Astrocyte of the spinal cord (primary cell): ENCODE measurements at regions not wholly inside any gene's neighbourhood (a gene's known extent, or its start where the extent isn't known, plus 50 kb on each side); places are given as distances from the start of the nearest gene placed in this dataset.

Experiments used
- DNase-seq: peaks from one replicate; pipeline ENCODE4 v3.0.0; 2011; ENCODE audit warnings: low read depth, low spot score
- H3K4me3 ChIP-seq: 2 replicates; pipeline ENCODE4 v1.5.1; 2011; ENCODE audit warnings: low read depth, mild to moderate bottlenecking, low read length, moderate library complexity
- in situ Hi-C: cut with HindIII; loops from 2 replicates; pipeline ENCODE4 v1.10.0; 2017; ENCODE audit warnings: low sequenced_read_pairs
- TF ChIP-seq, protein P1 (sequence below): IDR thresholded peaks from 2 replicates; pipeline ENCODE4 v1.5.1; 2012; ENCODE audit warnings: low read depth, mild to moderate bottlenecking, low read length, inconsistent platforms

DNA sequence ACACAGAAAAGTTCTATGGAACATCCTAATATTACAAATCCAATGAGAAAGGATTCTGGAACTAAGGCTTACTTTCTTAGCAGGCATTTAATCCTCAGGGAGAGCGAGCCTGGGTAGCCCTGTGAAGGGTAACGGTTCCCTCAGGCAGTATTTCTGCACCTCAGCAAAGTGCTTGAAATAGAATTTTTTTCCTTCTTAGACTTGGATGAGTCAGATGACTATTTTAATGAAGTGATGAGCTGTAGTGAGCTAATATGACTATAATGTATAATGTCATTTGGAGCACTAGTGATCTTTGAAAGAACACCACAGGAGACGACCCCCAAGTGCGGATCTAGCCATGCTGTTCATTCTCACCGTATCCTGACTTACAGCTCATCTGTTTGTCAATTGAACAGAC is 493.0 kb upstream of the FAM241A start:
- TF ChIP-seq, protein P1, sequence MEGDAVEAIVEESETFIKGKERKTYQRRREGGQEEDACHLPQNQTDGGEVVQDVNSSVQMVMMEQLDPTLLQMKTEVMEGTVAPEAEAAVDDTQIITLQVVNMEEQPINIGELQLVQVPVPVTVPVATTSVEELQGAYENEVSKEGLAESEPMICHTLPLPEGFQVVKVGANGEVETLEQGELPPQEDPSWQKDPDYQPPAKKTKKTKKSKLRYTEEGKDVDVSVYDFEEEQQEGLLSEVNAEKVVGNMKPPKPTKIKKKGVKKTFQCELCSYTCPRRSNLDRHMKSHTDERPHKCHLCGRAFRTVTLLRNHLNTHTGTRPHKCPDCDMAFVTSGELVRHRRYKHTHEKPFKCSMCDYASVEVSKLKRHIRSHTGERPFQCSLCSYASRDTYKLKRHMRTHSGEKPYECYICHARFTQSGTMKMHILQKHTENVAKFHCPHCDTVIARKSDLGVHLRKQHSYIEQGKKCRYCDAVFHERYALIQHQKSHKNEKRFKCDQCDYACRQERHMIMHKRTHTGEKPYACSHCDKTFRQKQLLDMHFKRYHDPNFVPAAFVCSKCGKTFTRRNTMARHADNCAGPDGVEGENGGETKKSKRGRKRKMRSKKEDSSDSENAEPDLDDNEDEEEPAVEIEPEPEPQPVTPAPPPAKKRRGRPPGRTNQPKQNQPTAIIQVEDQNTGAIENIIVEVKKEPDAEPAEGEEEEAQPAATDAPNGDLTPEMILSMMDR, result no peak

DNA sequence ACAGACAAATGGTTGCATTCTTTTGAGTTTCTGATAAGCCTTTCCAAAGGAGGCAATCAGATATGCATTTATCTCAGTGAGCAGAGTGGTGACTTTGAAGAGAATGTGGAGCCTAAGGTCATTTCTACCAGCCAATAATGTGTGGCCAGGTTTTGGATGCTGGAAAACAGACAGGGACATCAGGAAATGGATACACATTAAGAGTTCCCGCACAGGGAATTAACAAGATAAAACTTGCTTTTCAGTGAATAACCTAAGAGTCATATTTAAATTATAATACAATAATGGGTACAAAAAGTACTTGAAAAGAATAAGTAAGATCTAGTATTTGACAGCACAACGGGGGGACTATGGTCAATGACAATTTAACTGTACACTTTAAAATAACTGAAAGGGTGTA is 492.3 kb upstream of the FAM241A start:
- TF ChIP-seq, protein P1, result no peak
- in situ Hi-C loops, result no loop called here
- DNase-seq, result no peak
- H3K4me3 ChIP-seq, result no peak overlapping the region

More for the DNA sequence above, 493.0 kb upstream of the FAM241A start:
- in situ Hi-C loops, result no loop called here
- no peak for DNase-seq
- no peak overlapping the region for H3K4me3 ChIP-seq

DNA sequence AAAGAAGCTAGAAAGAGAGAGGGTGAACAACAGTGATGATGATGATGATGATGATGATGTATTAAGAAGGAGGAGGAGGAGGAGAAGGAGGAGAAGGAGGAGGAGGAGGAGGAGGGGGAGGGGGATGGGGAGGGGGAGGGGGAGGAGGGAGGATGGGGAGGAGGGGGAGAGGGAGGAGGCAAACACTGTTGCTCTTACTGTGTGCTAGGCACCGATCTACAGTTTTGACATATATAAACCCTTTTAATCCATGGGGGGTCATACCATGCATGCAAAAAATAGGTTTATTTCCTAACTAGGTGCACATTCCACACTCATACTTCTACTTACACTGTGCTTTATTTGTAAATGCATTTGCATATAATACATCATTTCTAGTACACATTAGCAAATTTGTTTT is 482.8 kb upstream of the FAM241A start:
- DNase-seq, result no peak
- no peak overlapping the region for H3K4me3 ChIP-seq
- in situ Hi-C loops, result no loop called here
- TF ChIP-seq, protein P1, result no peak

DNA sequence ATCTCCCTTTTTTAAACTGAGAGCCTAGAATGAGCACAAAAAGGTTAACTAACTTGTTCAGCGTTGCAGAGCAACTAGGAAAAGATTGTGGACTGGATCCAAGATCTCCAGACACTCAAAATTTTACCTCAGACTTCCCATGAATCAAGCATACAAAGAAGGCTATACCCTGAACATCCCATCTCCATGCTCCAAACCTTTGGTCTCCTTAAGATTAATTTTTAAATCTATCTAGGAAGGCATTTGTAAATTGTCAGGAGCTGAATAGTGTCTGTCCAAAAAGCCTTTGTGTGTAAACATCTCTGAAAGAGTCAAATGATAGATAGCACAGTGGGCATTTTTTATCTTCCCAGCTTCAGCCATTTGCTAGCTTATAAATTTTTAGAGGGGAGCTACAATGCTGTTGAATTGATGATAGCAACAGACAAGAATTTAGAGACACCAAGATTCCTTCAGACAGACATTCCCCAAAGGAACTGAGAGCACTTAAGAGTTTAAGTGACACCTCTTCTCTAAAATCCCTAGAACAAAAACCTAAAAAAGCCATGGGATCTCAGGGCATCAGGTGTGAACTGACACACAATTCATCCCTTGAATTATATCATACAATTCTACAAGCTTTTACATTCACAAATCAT is 480.8 kb upstream of the FAM241A start:
- H3K4me3 ChIP-seq, result no peak overlapping the region
- DNase-seq, result no peak
- TF ChIP-seq, protein P1, result no peak
- in situ Hi-C loops, result no loop called here

DNA sequence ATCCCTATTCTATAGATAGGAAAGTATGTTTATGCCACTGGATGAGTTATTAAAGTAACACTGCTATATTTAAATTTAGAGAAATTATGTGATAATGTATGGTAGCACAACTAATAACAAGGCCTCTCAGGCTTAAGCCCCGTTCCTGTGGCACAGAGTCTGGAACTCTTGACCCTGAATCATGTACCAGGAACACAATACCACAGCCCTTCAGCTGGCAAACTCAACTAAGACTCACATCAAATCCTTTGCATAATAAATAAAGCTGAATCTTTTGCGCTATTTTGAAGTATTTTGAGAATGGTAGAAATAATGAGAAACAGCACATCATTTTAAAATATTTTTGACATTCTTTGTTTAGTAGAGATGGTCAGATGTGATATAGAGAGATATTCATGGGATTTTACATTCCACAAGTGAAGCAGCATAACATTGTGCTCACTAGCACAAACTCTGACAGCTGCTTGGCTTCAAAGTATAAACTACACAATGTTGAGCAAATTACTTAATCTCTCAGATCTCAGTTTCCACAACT is 478.4 kb upstream of the FAM241A start:
- in situ Hi-C loops, result no loop called here
- DNase-seq, result no peak
- H3K4me3 ChIP-seq, result no peak overlapping the region
- TF ChIP-seq, protein P1, result no peak

DNA sequence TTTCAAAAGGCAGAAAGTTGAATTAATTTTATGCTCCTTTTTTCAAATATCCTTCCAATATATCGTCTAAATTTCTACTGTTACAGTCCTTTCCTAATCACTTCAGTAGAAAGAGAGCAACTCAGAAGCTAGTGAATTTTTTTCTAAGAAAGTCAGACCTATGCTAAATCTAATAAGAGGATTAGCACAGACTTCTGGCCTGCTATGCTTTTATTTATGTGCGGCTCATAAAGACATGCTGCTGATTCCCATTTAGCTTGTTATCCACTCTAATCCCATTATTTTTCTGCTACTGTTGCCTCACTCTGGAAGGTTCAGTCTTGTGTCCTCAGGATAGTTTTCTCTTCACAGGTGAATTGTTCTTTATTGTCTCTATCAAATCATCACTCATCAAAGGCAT is 473.5 kb upstream of the FAM241A start:
- no peak overlapping the region for H3K4me3 ChIP-seq
- DNase-seq, result no peak
- TF ChIP-seq, protein P1, result no peak
- in situ Hi-C loops, result no loop called here

DNA sequence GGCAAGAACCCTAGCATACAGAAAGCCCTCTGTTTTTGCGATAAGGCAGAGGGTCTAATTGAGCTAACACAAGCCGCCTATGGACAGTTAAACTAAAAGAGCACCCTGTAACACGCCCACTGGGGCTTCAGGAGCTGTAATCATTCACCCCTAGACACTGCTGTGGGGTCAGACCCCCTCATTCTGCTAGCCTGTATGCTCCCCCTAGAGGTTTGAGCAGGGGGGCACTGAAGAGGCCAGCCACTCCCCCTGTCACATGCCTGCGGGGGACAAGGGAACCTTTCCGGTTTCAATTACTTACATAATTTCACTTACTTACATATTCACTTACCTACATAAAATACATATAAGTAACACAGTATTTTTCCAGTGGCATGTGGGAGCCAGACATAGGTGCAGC is 469.5 kb upstream of the FAM241A start:
- H3K4me3 ChIP-seq, result no peak overlapping the region
- TF ChIP-seq, protein P1, result no peak
- DNase-seq, result no peak
- in situ Hi-C loops, result no loop called here
